Stimulated activated CD4-positive, alpha-beta T cell treated with anti-CD3 and anti-CD28 coated beads, Interleukin-1b, Interleukin-23, amount 100 ng/mL, for 24 hours (primary cell): ENCODE measurements at regions not wholly inside any gene's neighbourhood (a gene's known extent, or its start where the extent isn't known, plus 50 kb on each side); places are given as distances from the start of the nearest gene placed in this dataset.

Experiments
- DNase-seq, 4 experiments: peaks; one replicate each; pipeline ENCODE4 v3.0.0-alpha.2; 2020; ENCODE audit warnings: low read depth in 4 of 4, low spot score in 1 of 4

DNA sequence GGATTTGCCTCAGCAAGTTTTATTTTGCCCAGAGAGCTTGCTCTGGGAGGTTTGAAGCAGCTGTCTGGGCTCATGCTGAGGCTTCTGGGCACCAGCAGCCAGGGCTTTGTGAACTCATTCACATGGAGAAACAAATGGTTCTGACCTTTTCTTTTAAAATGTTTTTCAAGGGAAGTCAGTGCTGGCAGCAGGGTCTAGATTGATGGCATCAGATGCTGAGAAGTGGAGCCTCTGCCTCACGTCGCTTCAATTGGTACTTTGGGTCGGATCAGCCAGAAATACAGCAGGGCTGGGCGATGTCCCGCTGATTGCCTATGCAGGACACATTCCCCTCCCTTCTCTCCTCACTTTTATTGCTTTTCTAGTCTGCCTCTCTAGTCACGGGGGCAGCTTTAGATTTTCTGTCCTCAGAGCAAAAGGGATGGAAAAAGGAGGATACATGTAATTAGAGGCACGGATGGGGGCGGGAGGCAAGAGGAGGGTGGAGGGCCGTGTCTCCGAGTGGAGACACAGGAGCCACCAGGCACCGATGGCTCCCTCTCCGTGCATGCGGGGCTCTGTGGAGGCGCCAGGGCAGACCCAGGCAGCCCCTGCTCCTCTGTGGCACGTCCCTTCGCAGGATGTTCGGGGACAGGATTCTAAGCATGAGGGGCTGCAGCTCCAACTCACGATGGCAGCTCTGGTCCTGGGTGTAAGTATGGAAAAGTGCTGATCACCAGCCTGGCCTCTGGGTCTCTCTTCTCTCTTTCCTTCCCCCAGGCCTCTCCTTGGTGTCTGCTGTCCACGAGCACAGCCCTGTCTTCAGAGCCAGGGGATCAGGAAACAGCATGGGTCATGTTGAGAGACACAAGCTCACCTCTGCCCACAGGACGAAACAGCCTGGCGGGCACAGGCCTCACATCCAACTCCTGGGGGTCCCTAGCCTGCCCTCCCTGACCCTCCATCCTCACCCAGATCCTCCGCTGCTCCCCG, 116.1 kb downstream of the FAM43A start:
- no peak for DNase-seq

- no peak for DNase-seq
Observed at GRCh38 chr3:194804796-194805195, 119.1 kb downstream of the FAM43A start.

GRCh38 chr3:194805546-194805945, 119.9 kb downstream of the FAM43A start:
- no peak for DNase-seq

GRCh38 chr3:194806991-194807630, 121.4 kb downstream of the FAM43A start:
- no peak for DNase-seq

DNA sequence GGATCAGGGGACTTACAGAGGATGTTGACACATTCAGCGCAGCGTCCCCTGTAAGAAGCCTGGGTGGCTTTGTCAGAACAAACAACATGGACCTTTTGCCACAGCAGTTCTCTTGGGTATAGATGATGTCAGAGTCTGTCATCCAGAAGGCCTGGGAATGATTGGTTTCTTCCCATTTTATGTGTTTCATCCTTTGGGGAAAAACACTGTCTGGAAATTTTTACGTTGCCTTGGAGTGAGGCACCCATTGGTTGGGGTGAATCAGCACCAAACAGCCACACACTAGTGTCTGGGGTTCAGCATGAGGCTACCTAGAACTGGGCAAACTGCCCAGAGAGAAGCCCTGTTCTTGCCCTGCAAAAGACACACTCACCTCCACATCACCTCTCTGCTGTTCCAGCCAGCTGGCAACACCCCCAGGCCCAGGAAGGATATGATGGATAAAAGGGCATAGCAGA, 123.0 kb downstream of the FAM43A start:
- DNase-seq: no peak

DNA sequence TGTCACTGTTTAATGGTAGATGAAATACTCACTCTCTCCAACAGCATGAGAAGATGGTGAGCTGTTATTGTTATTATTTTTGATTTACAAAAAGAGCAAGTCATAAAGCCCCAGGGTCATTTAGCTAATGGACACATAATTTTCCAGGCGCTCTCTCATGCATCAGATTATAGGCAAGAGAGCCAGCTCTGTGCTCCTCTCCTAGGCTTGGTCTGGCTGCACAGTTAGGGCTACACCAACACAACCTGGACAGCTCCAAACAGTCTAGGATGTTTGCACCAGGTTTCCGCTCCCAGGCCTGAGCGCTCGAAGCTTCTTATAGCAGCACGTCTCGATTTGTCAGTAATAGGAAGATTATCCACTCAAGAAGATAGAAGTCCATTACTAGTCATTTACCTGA, 123.7 kb downstream of the FAM43A start:
- no peak for DNase-seq

DNA sequence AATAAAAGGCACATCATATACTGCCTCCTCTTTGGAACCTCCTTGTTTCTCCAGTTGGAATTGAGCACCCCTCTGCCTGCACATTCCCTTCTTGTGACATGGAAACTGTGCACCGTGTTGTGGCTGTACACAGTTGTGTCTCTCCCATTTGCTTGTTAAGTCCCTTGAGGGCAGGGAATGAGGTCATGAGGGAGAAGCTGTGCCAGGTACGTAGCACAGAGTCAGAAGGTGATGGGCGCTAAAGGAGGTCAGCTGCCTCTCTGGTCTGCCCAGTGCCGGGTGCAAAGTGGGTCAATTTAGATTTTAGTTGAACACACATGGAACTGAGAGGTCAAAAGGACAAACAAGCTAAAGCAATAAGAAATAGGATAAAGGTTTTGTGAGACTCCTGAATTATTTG, 124.4 kb downstream of the FAM43A start:
- DNase-seq: no peak

GRCh38 chr3:194811118-194811517, 125.4 kb downstream of the FAM43A start:
- DNase-seq: no peak

- DNase-seq: no peak
Observed at GRCh38 chr3:194812176-194812575, 126.5 kb downstream of the FAM43A start.

DNA sequence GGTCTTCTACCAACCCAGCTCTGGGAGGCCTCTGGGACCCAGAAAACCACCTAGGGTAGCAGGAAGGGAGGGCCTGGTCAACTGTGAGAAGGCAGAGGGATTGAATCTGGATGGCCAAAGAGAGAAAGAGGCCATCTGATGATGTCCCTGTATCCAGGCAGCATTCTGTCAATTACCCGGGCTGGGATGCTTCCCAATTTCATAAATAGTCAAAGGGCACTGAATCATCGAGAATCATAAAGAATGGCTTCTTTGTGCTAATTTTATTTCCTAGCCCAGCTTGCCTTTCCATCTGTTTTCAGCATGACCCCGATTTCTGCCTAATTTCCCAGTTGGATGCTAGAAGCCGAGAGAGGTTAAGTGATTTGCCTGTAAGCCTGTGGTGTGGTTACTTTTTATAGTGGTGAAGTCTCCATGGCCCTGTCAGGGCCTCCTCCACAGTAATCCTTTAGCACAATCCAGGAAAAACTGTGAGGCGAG, 129.2 kb downstream of the FAM43A start:
- DNase-seq: no peak

DNA sequence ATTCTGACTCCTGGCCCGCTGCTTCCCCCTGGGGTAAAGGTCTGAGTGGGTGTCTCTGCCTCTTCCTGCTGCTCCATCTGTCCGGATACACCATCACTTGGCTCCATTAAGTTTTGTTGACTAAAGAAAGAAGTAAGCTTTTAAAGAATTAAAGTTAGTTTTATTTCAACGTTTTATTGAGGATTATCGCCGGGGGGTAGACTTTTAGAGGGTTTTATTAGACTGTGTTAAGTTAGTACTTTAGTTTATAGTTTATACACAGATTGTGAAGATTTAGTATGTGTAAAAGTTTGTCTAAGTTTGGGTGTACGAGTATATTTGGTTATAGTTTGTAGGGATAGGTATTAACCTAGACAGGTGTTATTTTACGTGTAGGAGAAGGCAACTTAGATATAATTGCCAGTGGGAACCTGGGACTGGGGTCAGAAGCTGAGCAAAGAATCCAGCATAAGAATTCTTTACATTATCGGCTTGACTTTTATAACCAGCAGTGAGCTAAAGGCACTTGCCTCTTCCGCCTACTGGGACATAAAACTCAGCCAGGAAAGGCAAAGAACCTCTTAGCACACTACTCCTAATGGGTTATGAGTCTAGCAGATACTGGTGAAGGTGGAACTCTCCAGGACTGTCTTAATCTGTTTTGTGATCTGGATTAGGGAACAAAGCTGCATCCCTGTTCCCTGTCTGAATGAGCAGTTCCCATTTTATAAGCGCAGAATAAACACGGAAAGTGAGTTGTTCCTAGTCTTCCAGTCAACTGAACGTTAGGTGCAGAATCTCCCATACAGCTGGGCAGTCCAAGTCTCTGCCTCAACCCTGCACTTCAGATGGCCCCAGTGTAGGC, 131.3 kb downstream of the FAM43A start:
- no peak for DNase-seq

GRCh38 chr3:194817592-194817930, 131.9 kb downstream of the FAM43A start:
- no peak for DNase-seq

GRCh38 chr3:194817936-194818335, 132.3 kb downstream of the FAM43A start:
- DNase-seq: no peak

DNA sequence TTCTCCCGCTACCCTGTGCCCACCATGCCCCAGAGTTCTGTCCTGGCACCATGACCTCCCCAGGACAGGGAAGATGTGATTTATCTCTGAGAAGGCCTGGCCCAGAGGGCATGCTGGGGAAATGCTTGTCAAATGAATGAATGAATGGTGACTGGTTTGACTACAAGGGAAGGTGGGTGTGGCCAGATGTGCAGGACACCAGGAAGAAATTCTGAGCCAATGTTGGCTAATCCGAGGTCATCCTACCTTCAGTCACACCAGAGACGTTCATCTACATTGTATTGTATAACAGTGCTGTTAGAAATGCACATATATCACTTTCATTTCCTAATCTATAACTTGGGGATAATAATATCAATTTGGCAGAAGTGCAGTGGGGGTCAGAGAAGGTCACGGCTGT, 138.4 kb downstream of the FAM43A start:
- no peak for DNase-seq

GRCh38 chr3:194824701-194825111, 139.0 kb downstream of the FAM43A start:
- DNase-seq: no peak

- DNase-seq: no peak
Observed at GRCh38 chr3:194826594-194826993, 140.9 kb downstream of the FAM43A start.

- no peak for DNase-seq
Observed at GRCh38 chr3:194827486-194827885, 141.8 kb downstream of the FAM43A start.

DNA sequence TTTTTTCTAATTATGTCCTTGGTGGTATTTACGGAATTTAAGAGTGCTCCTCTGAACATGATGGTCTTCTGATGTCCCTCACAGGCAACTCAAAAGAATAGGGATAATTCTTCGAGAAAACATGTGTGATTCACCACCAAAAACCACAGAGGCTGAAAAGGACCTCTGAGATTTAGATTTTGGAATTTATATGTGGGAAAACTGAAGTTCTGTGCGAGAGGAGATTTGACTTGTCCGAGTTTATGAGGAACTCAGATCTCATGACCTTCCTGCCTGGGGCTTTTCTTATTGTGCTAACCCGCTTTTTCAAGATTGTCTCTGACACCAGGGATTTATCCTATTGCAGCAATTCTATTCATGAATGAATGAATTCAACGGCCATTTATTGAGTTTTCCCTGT, 142.4 kb downstream of the FAM43A start:
- no peak for DNase-seq

- DNase-seq: no peak
Observed at GRCh38 chr3:194828926-194829325, 143.2 kb downstream of the FAM43A start.

DNA sequence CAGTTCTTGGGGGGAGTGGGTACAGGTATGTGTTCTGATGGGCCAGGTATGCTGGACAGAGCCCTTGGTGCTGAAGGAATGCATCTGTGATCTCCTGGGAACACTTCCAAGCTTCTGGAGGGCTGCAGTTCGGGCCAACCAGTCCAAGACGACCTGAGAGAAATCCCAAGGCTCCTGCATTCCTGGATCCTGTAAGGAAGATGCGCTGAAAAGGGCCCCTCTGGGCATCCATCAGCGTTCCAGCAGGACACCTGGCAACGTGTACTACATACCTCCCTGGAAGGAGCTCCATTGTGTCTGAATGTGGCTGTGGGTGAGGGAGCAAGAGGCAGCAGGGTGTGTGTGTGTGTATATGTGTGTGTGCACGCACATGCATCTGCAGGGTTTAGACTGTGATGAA, 144.7 kb downstream of the FAM43A start:
- DNase-seq: no peak

- no peak for DNase-seq
Observed at GRCh38 chr3:194830978-194831377, 145.3 kb downstream of the FAM43A start.
